CD14-positive monocyte (primary cell): ENCODE measurements at regions not wholly inside any gene's neighbourhood (a gene's known extent, or its start where the extent isn't known, plus 50 kb on each side); places are given as distances from the start of the nearest gene placed in this dataset.

ENCODE experiments used
- DNase-seq, 3 donors: peaks; one replicate each; pipeline ENCODE4 v3.0.0-alpha.2; 2011 to 2022
- H2AFZ ChIP-seq: 2 replicates; pipeline ENCODE4 v1.6.0; 2012; ENCODE audit warnings: mild to moderate bottlenecking, low read depth, low read length, inconsistent platforms; ENCODE audit not compliant: insufficient read depth, poor library complexity, severe bottlenecking
- H3K27ac ChIP-seq, 2 donors: 1 replicate in 1 of 2; 2 replicates in 1 of 2; pipeline ENCODE4 v1.5.1; 2012 to 2013; ENCODE audit warnings: low read length in 2 of 2, control low read depth in 1 of 2, inconsistent platforms in 1 of 2, low read depth in 1 of 2, mild to moderate bottlenecking in 1 of 2
- H3K27me3 ChIP-seq, 2 donors: one replicate each; pipeline versions ENCODE4 v1.6.0 to v1.6.1; 2011 to 2013; ENCODE audit warnings: low read length in 2 of 2; ENCODE audit not compliant: control insufficient read depth in 2 of 2, insufficient read depth in 2 of 2
- H3K36me3 ChIP-seq, 2 donors: replicated peaks in 1 of 2; 1 replicate in 1 of 2; 2 replicates in 1 of 2; pipeline versions ENCODE4 v1.5.1 to v1.6.1; 2012 to 2013; ENCODE audit warnings: low read length in 2 of 2, control low read depth in 1 of 2, inconsistent platforms in 1 of 2, mild to moderate bottlenecking in 1 of 2; ENCODE audit not compliant: insufficient read depth in 2 of 2, control insufficient read depth in 1 of 2
- H3K4me1 ChIP-seq, 2 donors: 1 replicate in 1 of 2; 2 replicates in 1 of 2; pipeline versions ENCODE4 v1.5.1 to v1.6.1; 2012 to 2013; ENCODE audit warnings: low read length in 2 of 2, control low read depth in 1 of 2, inconsistent platforms in 1 of 2, mild to moderate bottlenecking in 1 of 2, moderate library complexity in 1 of 2; ENCODE audit not compliant: insufficient read depth in 2 of 2, control insufficient read depth in 1 of 2
- H3K4me2 ChIP-seq: replicated peaks from 2 replicates; pipeline ENCODE3; 2012; ENCODE audit warnings: low read length, moderate library complexity, mild to moderate bottlenecking; ENCODE audit not compliant: poor library complexity, severe bottlenecking; ENCODE audit errors: extremely low read depth
- H3K4me3 ChIP-seq, 3 experiments: fragments of 200-600 bp in 1 of 3; sonication (generic) in 1 of 3; replicated peaks in 1 of 3; 1 replicate in 2 of 3; 2 replicates in 1 of 3; pipeline ENCODE4 v1.5.1; 2011 to 2013; ENCODE audit warnings: low read length in 3 of 3, mild to moderate bottlenecking in 3 of 3, control low read depth in 2 of 3, low read depth in 2 of 3, inconsistent platforms in 1 of 3, moderate library complexity in 1 of 3
- H3K79me2 ChIP-seq: 2 replicates; pipeline ENCODE4 v1.6.0; 2012; ENCODE audit warnings: mild to moderate bottlenecking, control low read depth, inconsistent platforms, low read length, moderate library complexity; ENCODE audit not compliant: insufficient read depth
- H3K9ac ChIP-seq: 2 replicates; pipeline ENCODE4 v1.6.0; 2017; ENCODE audit warnings: low read length, mild to moderate bottlenecking; ENCODE audit not compliant: insufficient read depth, poor library complexity, severe bottlenecking
- H3K9me3 ChIP-seq, 2 donors: replicated peaks in 1 of 2; 1 replicate in 1 of 2; 2 replicates in 1 of 2; pipeline versions ENCODE4 v1.5.1 to v1.6.1; 2012 to 2013; ENCODE audit warnings: low read length in 2 of 2, control low read depth in 1 of 2; ENCODE audit not compliant: control insufficient read depth in 1 of 2, insufficient read depth in 1 of 2
- H4K20me1 ChIP-seq: 2 replicates; pipeline ENCODE4 v1.6.0; 2012; ENCODE audit warnings: mild to moderate bottlenecking, low read length, control low read depth, moderate library complexity; ENCODE audit not compliant: insufficient read depth
- H3K27ac Mint-ChIP-seq, 7 donors: one replicate each; pipeline ENCODE4 v1.8.0; 2020; ENCODE audit warnings: mild to moderate bottlenecking in 7 of 7, mixed read lengths in 7 of 7, moderate library complexity in 6 of 7, inconsistent platforms in 2 of 7
- H3K27me3 Mint-ChIP-seq, 3 donors: one replicate each; pipeline ENCODE4 v1.8.0; 2021 to 2022; ENCODE audit warnings: low read depth in 3 of 3, mild to moderate bottlenecking in 3 of 3, mixed read lengths in 3 of 3, moderate library complexity in 3 of 3, inconsistent platforms in 1 of 3
- H3K36me3 Mint-ChIP-seq, 2 donors: one replicate each; pipeline ENCODE4 v1.8.0; 2020; ENCODE audit warnings: mixed read lengths in 2 of 2, inconsistent platforms in 1 of 2, mild to moderate bottlenecking in 1 of 2
- H3K4me1 Mint-ChIP-seq: one replicate; pipeline ENCODE4 v1.8.0; 2020; ENCODE audit warnings: mild to moderate bottlenecking, mixed read lengths
- H3K4me3 Mint-ChIP-seq, 2 donors: one replicate each; pipeline ENCODE4 v1.8.0; 2020; ENCODE audit warnings: mild to moderate bottlenecking in 2 of 2, mixed read lengths in 2 of 2, moderate library complexity in 1 of 2
- H3K9me3 Mint-ChIP-seq, 7 donors: one replicate each; pipeline ENCODE4 v1.8.0; 2020 to 2022; ENCODE audit warnings: mixed read lengths in 7 of 7, mild to moderate bottlenecking in 6 of 7, moderate library complexity in 6 of 7, inconsistent platforms in 2 of 7
- CTCF ChIP-seq: fragments of 200-600 bp; IDR thresholded peaks from one replicate; pipeline ENCODE4 v1.8.0; 2022; ENCODE audit warnings: antibody characterized with exemption, mild to moderate bottlenecking
- WGBS: methylation state at CpG from one replicate; pipeline ENCODE4 v1.1.5; 2013; ENCODE audit warnings: missing lambda C conversion rate; ENCODE audit not compliant: insufficient coverage; 5-methylcytosine and 5-hydroxymethylcytosine counted together
- intact Hi-C, 2 donors: fragments of 100-400 bp; cut with micrococcal nuclease; formaldehyde crosslinking; loops; one replicate each; pipeline versions ENCODE4 v1.15.0 to v1.15.1; 2023

- no peaks in the 10 kb centered on the region for H3K4me1 Mint-ChIP-seq
- H3K36me3 Mint-ChIP-seq, result no peaks in the 10 kb centered on the region
- no peak overlapping the region for H3K4me3 Mint-ChIP-seq
- DNase-seq, result no peak
- Histone ChIP-seq H2AFZ (no peak overlapping the region), H3K9me3 (peaks cover 13 to 16% of the 10 kb centered on the region in 2 donors), H3K27ac (no peak overlapping the region), H3K4me2 (no peak overlapping the region), H3K4me3 (no peak overlapping the region), H3K4me1 (no peaks in the 10 kb centered on the region), H3K27me3 (no peaks in the 10 kb centered on the region), H3K9ac (no peak overlapping the region), H3K79me2 (no peaks in the 10 kb centered on the region), H3K36me3 (no peaks in the 10 kb centered on the region), H4K20me1 (no peaks in the 10 kb centered on the region)
- intact Hi-C loops, result no loop called here
- no peak for TF ChIP-seq CTCF
- H3K27ac Mint-ChIP-seq, result no peak overlapping the region
- peaks cover 14 to 32% (median 17%) of the 10 kb centered on the region in 7 donors for H3K9me3 Mint-ChIP-seq
- H3K27me3 Mint-ChIP-seq, result peaks cover 0 to 3% (median 0%) of the 10 kb centered on the region in 3 donors
- whole genome bisulfite sequencing, result 40% methylated on average over 1 of the region's 3 CpGs
Measured at GRCh38 chr7:67519171-67519570, 522.5 kb downstream of the TYW1 start.

GRCh38 chr7:67522504-67522903, 525.9 kb downstream of the TYW1 start:
- H3K27ac ChIP-seq, result no peak overlapping the region
- peaks cover 14 to 15% of the 10 kb centered on the region in 2 donors for H3K9me3 ChIP-seq
- Mint-ChIP-seq H3K4me1 (no peaks in the 10 kb centered on the region), H3K4me3 (no peak overlapping the region), H3K27me3 (peaks cover 0 to 4% (median 0%) of the 10 kb centered on the region in 3 donors), H3K36me3 (no peaks in the 10 kb centered on the region), H3K9me3 (peaks cover 9 to 24% (median 20%) of the 10 kb centered on the region in 7 donors), H3K27ac (no peak overlapping the region)
- TF ChIP-seq CTCF, result no peak
- no peak overlapping the region for H3K4me3 ChIP-seq
- intact Hi-C loops, result no loop called here
- H3K9ac ChIP-seq, result no peak overlapping the region
- no peak overlapping the region for H3K4me2 ChIP-seq
- H3K79me2 ChIP-seq, result no peaks in the 10 kb centered on the region
- no peaks in the 10 kb centered on the region for H3K36me3 ChIP-seq
- 79% methylated on average over 3 of the region's 3 CpGs for WGBS
- H4K20me1 ChIP-seq, result no peaks in the 10 kb centered on the region
- no peaks in the 10 kb centered on the region for H3K27me3 ChIP-seq
- DNase-seq, result no peak
- H2AFZ ChIP-seq, result no peak overlapping the region
- no peaks in the 10 kb centered on the region for H3K4me1 ChIP-seq
